Gastrocnemius medialis (tissue), 4 donors: ENCODE measurements at regions not wholly inside any gene's neighbourhood (a gene's known extent, or its start where the extent isn't known, plus 50 kb on each side); places are given as distances from the start of the nearest gene placed in this dataset.

Source experiments
- POLR2A ChIP-seq, 2 donors: fragments of 450-650 bp; IDR thresholded peaks; one replicate each; pipeline ENCODE4 v1.6.1; 2017; ENCODE audit warnings: antibody characterized with exemption in 2 of 2, mild to moderate bottlenecking in 2 of 2, moderate library complexity in 2 of 2
- TF ChIP-seq, protein P1 (sequence below), 5 experiments: fragments of 450-650 bp in 3 of 5; fragments of 200-600 bp in 2 of 5; sonication (generic) in 2 of 5; IDR thresholded peaks in 4 of 5; conservative IDR thresholded peaks in 1 of 5; 1 replicate in 4 of 5; 2 replicates in 1 of 5; pipeline ENCODE4 v1.5.1; 2016 to 2019; ENCODE audit warnings: antibody characterized with exemption in 5 of 5, mild to moderate bottlenecking in 3 of 5, moderate library complexity in 3 of 5

GRCh38 chr7:81628951-81629350 is 140.9 kb downstream of the HGF start:
- TF ChIP-seq, protein P1, sequence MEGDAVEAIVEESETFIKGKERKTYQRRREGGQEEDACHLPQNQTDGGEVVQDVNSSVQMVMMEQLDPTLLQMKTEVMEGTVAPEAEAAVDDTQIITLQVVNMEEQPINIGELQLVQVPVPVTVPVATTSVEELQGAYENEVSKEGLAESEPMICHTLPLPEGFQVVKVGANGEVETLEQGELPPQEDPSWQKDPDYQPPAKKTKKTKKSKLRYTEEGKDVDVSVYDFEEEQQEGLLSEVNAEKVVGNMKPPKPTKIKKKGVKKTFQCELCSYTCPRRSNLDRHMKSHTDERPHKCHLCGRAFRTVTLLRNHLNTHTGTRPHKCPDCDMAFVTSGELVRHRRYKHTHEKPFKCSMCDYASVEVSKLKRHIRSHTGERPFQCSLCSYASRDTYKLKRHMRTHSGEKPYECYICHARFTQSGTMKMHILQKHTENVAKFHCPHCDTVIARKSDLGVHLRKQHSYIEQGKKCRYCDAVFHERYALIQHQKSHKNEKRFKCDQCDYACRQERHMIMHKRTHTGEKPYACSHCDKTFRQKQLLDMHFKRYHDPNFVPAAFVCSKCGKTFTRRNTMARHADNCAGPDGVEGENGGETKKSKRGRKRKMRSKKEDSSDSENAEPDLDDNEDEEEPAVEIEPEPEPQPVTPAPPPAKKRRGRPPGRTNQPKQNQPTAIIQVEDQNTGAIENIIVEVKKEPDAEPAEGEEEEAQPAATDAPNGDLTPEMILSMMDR (IDR thresholded peaks at IDR 0.05 in 4 of 5, conservative IDR thresholded peaks at IDR 0.05 in 1 of 5): no peak
- no peak for TF ChIP-seq POLR2A (IDR thresholded peaks at IDR 0.05)
